NCI-H2029 (cell line): ENCODE measurements at regions not wholly inside any gene's neighbourhood (a gene's known extent, or its start where the extent isn't known, plus 50 kb on each side); places are given as distances from the start of the nearest gene placed in this dataset.

Experiments used
- DNase-seq: peaks from one replicate; lab custom pipeline; 2025; lab: John Stamatoyannopoulos, UW

DNA sequence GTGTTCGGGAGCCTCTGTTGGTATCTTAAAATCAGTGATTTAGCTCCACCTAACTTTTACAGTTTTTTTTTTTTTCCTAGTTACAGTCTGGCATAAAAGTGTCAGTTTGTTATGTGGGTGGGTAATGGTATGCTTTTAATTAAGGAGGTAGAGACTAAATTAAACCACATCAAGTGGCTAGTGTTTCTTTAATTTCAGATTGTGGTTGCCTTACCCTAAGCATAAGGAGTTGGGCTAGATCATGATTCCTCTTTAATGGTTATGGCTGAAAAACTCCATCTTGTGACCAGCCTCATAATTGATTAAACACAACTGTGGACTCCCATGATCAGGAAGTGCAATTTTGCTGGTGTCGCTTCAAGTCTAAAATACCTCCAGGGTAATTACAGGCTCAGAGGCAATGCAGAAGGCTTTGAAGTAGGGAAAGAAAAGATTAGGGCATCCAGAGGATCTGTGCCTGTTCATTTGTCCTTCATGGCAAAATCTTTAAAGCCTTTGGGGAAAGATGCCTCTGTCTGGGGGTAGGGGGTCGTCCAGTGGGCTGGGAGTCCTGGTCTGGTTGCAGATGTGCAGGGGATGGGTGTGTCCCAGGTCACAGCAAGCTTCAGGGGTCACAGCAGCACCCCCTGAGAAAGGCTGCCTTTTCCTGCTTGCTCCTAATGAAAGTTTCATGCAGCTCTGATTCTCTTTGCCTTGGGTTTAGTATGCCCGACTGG is 579.2 kb downstream of the BCL11A start:
- no peak for DNase-seq

- DNase-seq: no peak
These were observed 584.3 kb downstream of the BCL11A start for GRCh38 chr2:59969161-59969560.

GRCh38 chr2:59968441-59968840 is 585.0 kb downstream of the BCL11A start:
- DNase-seq: no peak

DNA sequence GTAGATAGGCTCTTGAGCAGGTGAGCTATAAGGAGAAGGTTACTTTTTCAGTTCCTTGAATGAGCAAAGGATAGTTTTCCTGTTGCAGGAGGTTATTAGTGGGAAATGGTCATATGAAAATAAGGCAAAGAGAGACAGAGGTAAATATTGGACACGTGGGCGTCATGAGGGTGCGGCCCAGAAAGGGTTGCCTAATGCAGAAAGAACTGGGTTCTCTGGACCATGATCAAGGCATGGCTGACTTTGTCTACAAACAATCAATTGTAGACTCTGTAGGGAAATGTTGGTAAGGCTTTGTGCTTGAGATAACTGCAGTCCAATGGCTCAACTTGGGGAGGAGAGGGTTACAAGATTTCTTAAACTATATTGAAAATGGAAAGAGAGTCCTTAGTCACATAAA is 585.8 kb downstream of the BCL11A start:
- DNase-seq: no peak

DNA sequence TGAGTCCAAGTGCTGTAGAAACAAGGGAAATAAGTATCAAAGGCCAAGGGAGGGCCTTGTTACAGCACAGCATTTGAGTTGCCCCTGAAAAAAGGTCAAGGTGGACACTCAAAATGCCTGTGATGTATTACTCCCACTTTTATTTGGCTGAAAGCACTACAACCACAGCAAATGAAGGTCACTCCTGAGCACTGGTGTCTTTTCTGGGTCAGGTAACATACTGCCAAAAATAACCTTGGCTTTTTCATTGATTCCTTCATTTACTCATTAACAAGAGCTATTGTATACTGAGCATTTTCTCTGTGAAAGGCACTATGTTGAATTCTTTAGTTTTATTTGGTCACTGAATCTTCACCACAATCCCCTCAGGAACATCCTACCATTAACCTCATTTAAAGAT is 590.3 kb downstream of the BCL11A start:
- no peak for DNase-seq

DNA sequence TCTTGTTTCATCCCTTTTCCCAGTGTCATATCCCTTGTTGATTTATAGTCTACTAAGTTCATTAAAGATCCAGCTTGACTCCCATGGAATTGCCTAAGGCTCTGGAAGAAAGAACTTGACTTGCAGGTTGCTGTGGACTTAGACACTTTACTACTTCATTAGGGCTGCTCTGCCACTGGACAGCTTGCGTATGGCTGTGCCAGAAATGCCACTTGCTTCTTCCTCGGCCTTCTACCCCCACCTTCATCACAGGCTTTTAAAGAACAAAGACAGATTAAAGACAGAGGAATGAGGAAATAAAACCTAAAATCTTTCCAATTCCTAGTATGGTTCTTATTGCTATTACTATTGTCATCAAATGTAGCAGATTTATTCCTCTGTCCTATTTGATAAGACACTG is 591.7 kb downstream of the BCL11A start:
- DNase-seq: no peak

DNA sequence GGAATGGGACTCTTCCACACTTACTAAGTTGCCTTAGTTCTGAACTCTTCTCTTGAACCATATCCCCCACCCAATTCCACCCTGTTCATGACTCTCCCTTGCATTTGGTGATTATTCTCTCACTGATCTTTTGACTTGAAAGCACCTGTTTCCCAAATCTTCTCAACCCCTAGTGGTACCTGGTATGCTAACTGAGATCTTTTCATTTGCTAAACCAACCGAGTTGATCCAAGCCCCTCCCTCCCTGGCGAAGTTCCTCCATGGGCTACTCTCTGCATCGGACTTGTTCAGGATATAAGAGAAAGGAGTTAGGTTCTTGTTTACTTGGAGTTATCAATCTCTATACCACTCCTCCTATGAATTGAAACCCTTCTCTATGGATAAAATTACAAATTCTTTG is 593.5 kb downstream of the BCL11A start:
- DNase-seq: no peak

DNA sequence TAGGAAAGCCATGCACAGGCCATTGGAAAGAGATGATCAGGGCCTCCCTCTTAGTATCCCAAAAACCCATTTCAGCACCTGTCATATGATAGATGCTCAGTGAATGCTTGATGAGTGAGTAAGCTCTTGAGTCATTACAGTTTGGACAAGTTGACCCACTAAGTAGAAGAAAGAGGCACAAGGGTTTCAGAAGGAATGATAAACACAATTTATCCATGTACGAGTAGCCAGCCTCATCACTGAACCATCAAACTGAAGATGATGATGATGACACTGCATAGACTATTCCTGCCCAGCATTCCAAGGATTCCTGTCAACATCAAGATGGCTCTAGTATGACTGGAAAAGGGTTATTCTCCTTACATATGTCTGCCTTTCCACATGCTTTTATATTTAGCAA is 596.0 kb downstream of the BCL11A start:
- no peak for DNase-seq

DNA sequence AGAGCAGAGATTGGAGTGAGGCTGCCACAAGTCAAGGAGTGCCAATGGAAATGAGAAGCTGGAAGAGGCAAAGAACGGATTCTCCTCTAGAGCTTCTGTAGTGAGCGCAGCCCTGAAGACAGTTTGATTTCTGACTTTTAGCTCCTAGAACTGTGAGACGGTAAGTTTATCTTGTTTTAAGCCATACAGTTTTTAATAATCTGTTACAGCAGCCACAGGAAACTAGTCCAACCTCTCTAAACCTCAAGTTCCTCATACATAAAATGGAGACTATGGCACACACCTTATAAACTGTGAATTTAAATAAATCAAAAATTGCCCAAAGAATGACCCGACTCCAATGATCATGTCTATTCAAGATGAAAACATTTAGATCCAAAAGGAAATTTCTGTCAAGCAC is 596.5 kb downstream of the BCL11A start:
- no peak for DNase-seq

GRCh38 chr2:59947917-59948541 is 605.4 kb downstream of the BCL11A start:
- DNase-seq: no peak

DNA sequence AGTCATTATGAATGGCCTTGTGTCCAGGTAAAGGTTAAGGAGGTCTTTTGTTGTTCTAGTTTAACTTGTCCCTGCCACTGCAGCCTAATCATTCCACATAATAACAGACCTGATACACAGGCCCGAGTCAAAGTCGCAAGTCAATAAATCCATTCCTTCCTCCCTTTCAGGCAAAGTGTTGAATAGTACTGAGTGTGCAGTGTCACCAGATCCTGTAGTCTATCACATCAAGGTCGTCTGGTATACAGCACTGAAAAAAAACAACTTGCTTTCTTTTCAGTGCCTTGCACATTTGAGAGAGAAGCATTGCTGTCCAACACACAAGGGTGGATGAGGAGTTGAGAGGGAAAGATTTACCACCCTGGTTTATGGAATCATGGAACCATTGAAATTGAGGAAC is 606.2 kb downstream of the BCL11A start:
- no peak for DNase-seq

DNA sequence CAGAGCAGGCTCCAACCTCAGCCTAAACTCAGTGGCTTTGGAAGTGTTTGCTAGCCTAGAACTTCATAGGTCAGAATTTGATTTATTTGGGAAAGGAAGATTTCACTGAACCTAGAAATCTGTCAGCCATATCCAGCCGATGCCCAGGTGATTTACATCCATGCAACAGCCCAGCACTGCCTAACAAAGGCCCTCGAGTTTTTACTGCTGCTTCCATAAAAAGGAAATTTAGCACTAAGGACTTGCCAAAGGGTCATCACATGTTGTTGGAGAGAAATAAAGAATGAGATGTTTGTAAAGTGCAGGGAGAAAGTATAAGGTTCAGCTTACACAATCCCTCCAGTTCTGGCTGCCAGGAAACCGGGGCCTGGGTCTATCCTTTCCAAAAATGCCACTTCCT is 614.2 kb downstream of the BCL11A start:
- DNase-seq: no peak

GRCh38 chr2:59938181-59938580 is 615.3 kb downstream of the BCL11A start:
- no peak for DNase-seq

DNA sequence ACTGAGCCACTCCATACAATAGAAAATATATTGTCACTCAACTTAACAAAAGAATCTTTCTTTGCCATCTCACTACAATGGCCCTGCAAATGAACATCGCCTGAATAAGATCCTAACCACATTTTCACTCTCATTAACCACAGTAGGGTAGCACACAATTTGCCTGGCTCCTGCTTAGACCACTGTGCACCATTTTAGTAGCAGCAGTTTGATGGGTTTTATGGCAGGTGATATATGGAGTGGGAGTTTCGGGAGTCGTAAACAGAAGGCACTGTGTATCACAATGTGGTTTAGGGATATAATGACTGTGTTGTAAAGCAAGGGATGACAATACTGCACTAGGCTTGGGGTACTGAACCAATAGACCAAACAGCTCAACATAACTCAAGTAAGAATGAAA is 617.4 kb downstream of the BCL11A start:
- DNase-seq: no peak

- DNase-seq: no peak
These were observed 618.4 kb downstream of the BCL11A start for GRCh38 chr2:59935005-59935404.

DNA sequence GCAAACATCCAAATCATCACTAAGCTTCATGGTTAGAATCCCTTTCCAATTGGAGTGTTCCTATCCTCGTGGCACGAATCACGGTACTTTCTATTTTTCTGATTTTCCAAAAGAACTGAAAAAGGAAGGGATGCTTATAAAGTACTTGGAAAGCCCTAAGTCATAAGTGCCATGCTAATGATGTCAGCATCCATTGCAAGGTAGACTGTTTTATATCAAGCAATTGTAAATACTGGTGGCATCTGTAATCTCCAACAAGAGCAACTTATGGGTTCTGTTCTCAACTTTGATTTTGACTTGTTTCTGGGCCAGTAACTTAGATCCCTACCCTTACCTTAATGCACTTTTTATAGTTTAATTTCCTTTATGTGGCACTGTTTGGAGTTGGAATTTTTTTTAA is 619.5 kb downstream of the BCL11A start:
- DNase-seq: no peak

GRCh38 chr2:59932341-59932740 is 621.1 kb downstream of the BCL11A start:
- no peak for DNase-seq

- no peak for DNase-seq
These were observed 623.0 kb downstream of the BCL11A start for GRCh38 chr2:59930430-59930829.

DNA sequence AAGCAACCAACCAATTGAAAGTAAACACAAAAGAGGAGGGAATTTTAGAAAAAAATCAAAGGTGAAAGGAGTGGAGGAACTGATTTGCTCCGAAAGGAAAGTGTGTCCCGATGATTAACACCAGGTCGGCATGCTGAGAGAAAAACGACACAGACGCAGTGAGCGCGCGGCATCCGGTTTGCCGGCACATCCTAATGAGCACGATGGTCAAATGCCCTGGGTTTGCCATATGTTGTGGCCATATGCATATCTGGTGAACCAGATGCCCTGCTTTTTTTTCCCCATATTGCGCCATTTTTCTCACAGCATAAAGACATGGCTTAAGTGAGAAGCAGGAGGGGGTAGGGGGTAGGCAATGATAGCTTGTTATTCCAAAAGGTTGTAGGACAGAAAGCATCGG is 626.7 kb downstream of the BCL11A start:
- no peak for DNase-seq

DNA sequence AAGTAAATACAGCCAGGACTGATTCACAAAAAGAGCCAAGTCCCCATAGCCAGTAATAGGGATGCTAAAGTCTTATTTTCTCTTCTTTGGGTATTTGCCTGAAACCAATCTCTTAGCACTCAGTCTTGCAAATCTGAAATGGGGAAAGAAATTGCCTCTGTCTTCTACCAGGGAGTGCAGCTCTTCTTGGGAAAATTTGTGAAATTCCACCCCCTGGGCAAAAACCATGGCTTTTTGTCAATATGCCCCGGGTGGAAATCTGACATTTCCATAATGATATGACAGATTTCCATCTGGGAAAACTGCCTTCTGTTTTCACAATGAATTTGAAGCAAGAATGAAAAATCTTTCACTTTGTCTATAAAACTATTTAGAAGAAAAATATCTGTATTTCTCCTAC is 628.1 kb downstream of the BCL11A start:
- no peak for DNase-seq

DNA sequence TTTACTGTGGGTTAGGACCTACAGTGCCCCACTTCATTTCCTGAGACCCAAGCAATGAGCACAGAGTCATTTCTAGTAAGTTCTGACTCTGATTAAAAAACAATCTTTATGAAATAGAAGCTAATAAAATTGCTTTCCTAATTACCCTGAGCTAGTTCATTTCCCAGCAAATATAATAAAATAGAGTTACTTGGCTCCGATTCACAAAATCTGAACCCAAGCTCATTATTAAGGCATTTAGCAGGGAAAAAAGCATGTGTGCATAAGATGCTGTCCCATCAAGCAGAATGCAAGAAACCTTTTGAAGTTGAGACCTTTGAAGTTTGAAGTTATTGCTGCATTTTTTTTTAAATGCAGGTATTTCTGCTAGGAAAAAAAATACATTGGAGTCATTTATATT is 629.1 kb downstream of the BCL11A start:
- DNase-seq: no peak

DNA sequence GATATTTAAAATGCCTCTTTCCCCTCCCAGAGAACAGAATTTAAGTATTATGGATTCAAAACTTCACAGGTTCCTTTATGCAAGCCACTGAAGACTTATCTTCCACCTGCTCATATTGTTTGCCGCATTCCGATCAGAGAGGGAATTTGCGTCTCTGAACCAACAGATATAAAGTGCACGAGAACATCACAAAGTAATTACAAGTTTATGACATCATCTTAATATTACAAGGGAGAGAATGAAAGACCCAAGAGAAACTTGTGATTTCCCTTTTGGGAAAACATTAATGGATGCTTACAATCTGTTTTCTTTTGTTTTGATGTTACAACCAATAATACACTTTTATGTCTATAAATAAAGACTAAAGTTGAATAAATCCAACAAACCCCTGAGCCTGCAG is 631.0 kb downstream of the BCL11A start:
- no peak for DNase-seq

GRCh38 chr2:59921743-59922142 is 631.7 kb downstream of the BCL11A start:
- no peak for DNase-seq

GRCh38 chr2:59920961-59921360 is 632.5 kb downstream of the BCL11A start:
- no peak for DNase-seq
